Thyroid gland (tissue), 4 donors: ENCODE measurements at regions not wholly inside any gene's neighbourhood (a gene's known extent, or its start where the extent isn't known, plus 50 kb on each side); places are given as distances from the start of the nearest gene placed in this dataset.
A peak's percentile ranks its signal among the peaks of the same experiment; 100 is the strongest.
"Not testable (repeated sequence)": the region's sequence is repeated elsewhere in the genome, so short reads cannot be mapped to it uniquely, and the experiment has no call there.

Experiments
- DNase-seq, 2 donors: peaks; one replicate each; pipeline ENCODE4 v3.0.0-alpha.2; 2019
- H3K27ac ChIP-seq, 3 donors: fragments of 200-600 bp; sonication (generic); 1 replicate in 2 of 3; 2 replicates in 1 of 3; pipeline ENCODE4 v1.5.1; 2016 to 2019; ENCODE audit warnings: mild to moderate bottlenecking in 1 of 3, moderate library complexity in 1 of 3
- H3K27me3 ChIP-seq: fragments of 200-600 bp; sonication (generic); one replicate; pipeline ENCODE4 v1.5.1; 2019
- H3K36me3 ChIP-seq, 2 donors: fragments of 200-600 bp; sonication (generic); one replicate each; pipeline ENCODE4 v1.5.1; 2016 to 2019
- H3K4me1 ChIP-seq, 2 donors: fragments of 200-600 bp; sonication (generic); one replicate each; pipeline ENCODE4 v1.5.1; 2017 to 2019
- H3K4me3 ChIP-seq, 3 donors: fragments of 200-600 bp; sonication (generic); replicated peaks in 1 of 3; 1 replicate in 2 of 3; 2 replicates in 1 of 3; pipeline ENCODE4 v1.5.1; 2016; ENCODE audit warnings: mild to moderate bottlenecking in 1 of 3
- H3K9me3 ChIP-seq: fragments of 200-600 bp; sonication (generic); one replicate; pipeline ENCODE4 v1.5.1; 2017
- CTCF ChIP-seq, 6 experiments: fragments of 200-600 bp in 3 of 6; fragments of 450-650 bp in 3 of 6; sonication (generic) in 3 of 6; IDR thresholded peaks; one replicate each; pipeline ENCODE4 v1.5.1; 2016 to 2019; ENCODE audit warnings: antibody characterized with exemption in 6 of 6, mild to moderate bottlenecking in 2 of 6, inconsistent platforms in 1 of 6, moderate library complexity in 1 of 6
- POLR2A ChIP-seq, 2 donors: fragments of 450-650 bp; IDR thresholded peaks; one replicate each; pipeline ENCODE4 v1.6.1; 2017; ENCODE audit warnings: antibody characterized with exemption in 2 of 2, mild to moderate bottlenecking in 2 of 2, moderate library complexity in 1 of 2
- WGBS, 2 donors: methylation state at CpG; one replicate each; pipeline ENCODE4 v1.1.5; 2017; 5-methylcytosine and 5-hydroxymethylcytosine counted together
- intact Hi-C: fragments of 100-400 bp; cut with DNase I; formaldehyde crosslinking; loops from one replicate; pipeline ENCODE4 v1.15.1; 2023

GRCh38 chr1:157310805-157311729, 172.9 kb upstream of the ETV3 start:
- peaks cover 33 to 35% of the 10 kb centered on the region in 2 donors for H3K4me1 ChIP-seq
- H3K4me3 ChIP-seq, H3K27me3 ChIP-seq, H3K9me3 ChIP-seq, intact Hi-C loops, H3K36me3 ChIP-seq: not testable (repeated sequence)
- 23 to 29% methylated on average over 6 of the region's 6 CpGs for WGBS, 2 donors
- peak; percentile 10 to 36 for DNase-seq
- peak in 3 of 6 experiments; percentile 19 to 28 (median 26) for TF ChIP-seq CTCF (IDR thresholded peaks at IDR 0.05)
- H3K27ac ChIP-seq = peak overlapping the region; percentile 51 to 74 (median 73)

DNA sequence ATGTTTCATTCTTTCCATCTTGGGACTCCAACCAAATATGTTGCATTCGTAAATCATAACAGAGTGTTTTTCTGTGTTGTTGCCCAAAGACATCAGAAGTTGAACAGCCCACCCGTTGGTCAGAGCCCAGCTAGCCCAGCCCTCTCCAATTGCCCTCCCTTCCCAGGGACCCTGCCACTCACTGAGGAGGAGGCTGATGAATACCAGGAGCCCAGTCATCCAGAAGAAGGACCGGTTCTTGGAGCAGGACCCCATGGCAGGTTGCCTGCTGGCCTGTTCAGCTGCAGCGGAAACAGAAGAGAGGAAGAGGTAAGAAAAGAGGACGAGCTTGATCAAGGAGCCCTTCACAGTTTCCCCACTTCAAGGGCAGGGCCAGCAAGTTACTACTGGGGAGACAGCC, 172.2 kb upstream of the ETV3 start:
- Histone ChIP-seq H3K4me1 (peaks cover 33 to 35% of the 10 kb centered on the region in 2 donors), H3K4me3 (no peak overlapping the region), H3K27ac (peak overlapping the region; percentile 51 to 74 (median 73)), H3K36me3 (no peaks in the 10 kb centered on the region), H3K27me3 (no peaks in the 10 kb centered on the region), H3K9me3 (no peaks in the 10 kb centered on the region)
- intact Hi-C loops = no loop called here
- peak; percentile 95 to 96 for DNase-seq
- WGBS, 2 donors = 5 to 25% methylated on average over 5 of the region's 5 CpGs
- TF ChIP-seq POLR2A (IDR thresholded peaks at IDR 0.05) (no peak), CTCF (IDR thresholded peaks at IDR 0.05) (no peak)

- no peak overlapping the region for H3K27ac ChIP-seq
- TF ChIP-seq CTCF (IDR thresholded peaks at IDR 0.05) (no peak), POLR2A (IDR thresholded peaks at IDR 0.05) (no peak)
Observed at GRCh38 chr1:157307491-157307890, 169.3 kb upstream of the ETV3 start.

GRCh38 chr1:157306896-157307295, 168.7 kb upstream of the ETV3 start:
- TF ChIP-seq CTCF (IDR thresholded peaks at IDR 0.05) = no peak
- TF ChIP-seq POLR2A (IDR thresholded peaks at IDR 0.05) = no peak
- Histone ChIP-seq H3K9me3 (no peaks in the 10 kb centered on the region), H3K4me3 (no peak overlapping the region), H3K27me3 (no peaks in the 10 kb centered on the region), H3K4me1 (peaks cover 16 to 19% of the 10 kb centered on the region in 2 donors), H3K36me3 (no peaks in the 10 kb centered on the region), H3K27ac (no peak overlapping the region)
- intact Hi-C loops = no loop called here
- DNase-seq = no peak
- 79 to 88% methylated on average over 3 of the region's 3 CpGs for WGBS, 2 donors

More at GRCh38 chr1:157307491-157307890, 169.3 kb upstream of the ETV3 start:
- peaks cover 22 to 25% of the 10 kb centered on the region in 2 donors for H3K4me1 ChIP-seq
- no peaks in the 10 kb centered on the region for H3K9me3 ChIP-seq
- H3K4me3 ChIP-seq = no peak overlapping the region
- no peaks in the 10 kb centered on the region for H3K36me3 ChIP-seq
- intact Hi-C loops = no loop called here
- DNase-seq = no peak
- 38 to 80% methylated on average over 1 of the region's 1 CpG for WGBS, 2 donors
- no peaks in the 10 kb centered on the region for H3K27me3 ChIP-seq

DNA sequence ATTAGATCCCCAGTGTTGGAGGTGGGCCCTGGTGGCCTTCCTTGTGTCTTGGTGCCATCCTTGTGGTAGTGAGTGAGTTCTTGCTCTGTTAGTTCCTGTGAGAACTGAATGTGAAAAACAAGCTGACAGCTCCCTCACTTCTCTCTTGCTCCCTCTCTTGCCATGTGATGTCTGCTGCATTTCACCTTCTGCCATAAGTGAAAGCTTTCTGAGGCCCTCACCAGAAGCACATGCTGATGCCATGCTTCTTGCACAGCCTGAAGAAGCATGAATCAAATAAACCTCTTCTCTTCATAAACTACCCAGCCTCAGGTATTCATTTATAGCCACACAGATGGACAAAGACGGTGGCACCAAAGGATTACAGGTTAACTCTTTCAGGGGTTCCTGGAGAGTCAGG, 166.1 kb upstream of the ETV3 start:
- H3K27me3 ChIP-seq = no peaks in the 10 kb centered on the region
- H3K27ac ChIP-seq = no peak overlapping the region
- no peak for DNase-seq
- H3K36me3 ChIP-seq = no peaks in the 10 kb centered on the region
- H3K9me3 ChIP-seq = no peaks in the 10 kb centered on the region
- no peak for TF ChIP-seq CTCF (IDR thresholded peaks at IDR 0.05)
- TF ChIP-seq POLR2A (IDR thresholded peaks at IDR 0.05) = no peak
- no peaks in the 10 kb centered on the region for H3K4me1 ChIP-seq
- intact Hi-C loops = no loop called here
- no peak overlapping the region for H3K4me3 ChIP-seq
- WGBS, 2 donors = 21 to 30% methylated on average over 1 of the region's 1 CpG
